Neutrophil (primary cell): ENCODE measurements at regions not wholly inside any gene's neighbourhood (a gene's known extent, or its start where the extent isn't known, plus 50 kb on each side); places are given as distances from the start of the nearest gene placed in this dataset.

ENCODE experiments used
- H3K27ac ChIP-seq: fragments of 200-600 bp; sonication (generic); 2 replicates; pipeline ENCODE4 v1.5.1; 2016; ENCODE audit warnings: mild to moderate bottlenecking, moderate library complexity
- H3K27me3 ChIP-seq: fragments of 200-600 bp; sonication (generic); 2 replicates; pipeline ENCODE4 v1.6.0; 2016; ENCODE audit warnings: mild to moderate bottlenecking
- H3K36me3 ChIP-seq: fragments of 200-600 bp; sonication (generic); 2 replicates; pipeline ENCODE4 v1.5.1; 2017
- H3K4me1 ChIP-seq, 2 experiments: fragments of 200-600 bp in 1 of 2; sonication (generic) in 1 of 2; 1 replicate in 1 of 2; 2 replicates in 1 of 2; pipeline versions ENCODE4 v1.5.1 to v1.6.1; 2013 to 2016; ENCODE audit warnings: low read depth in 1 of 2, low read length in 1 of 2, mild to moderate bottlenecking in 1 of 2, moderate library complexity in 1 of 2; ENCODE audit not compliant: control insufficient read depth in 1 of 2, insufficient read depth in 1 of 2
- H3K4me3 ChIP-seq, 2 experiments: fragments of 200-600 bp in 1 of 2; sonication (generic) in 1 of 2; 1 replicate in 1 of 2; 2 replicates in 1 of 2; pipeline ENCODE4 v1.5.1; 2013 to 2016; ENCODE audit warnings: low read depth in 1 of 2, low read length in 1 of 2, mild to moderate bottlenecking in 1 of 2, moderate library complexity in 1 of 2
- H3K9me3 ChIP-seq: fragments of 200-600 bp; sonication (generic); 2 replicates; pipeline ENCODE4 v1.5.1; 2016
- CTCF ChIP-seq: fragments of 200-600 bp; sonication (generic); IDR thresholded peaks from 2 replicates; pipeline ENCODE4 v1.5.1; 2016; ENCODE audit warnings: antibody characterized with exemption

- H3K27ac ChIP-seq: no peak overlapping the region
- H3K4me3 ChIP-seq: no peak overlapping the region
- H3K4me1 ChIP-seq: no peaks in the 10 kb centered on the region
- no peak for TF ChIP-seq CTCF
- no peaks in the 10 kb centered on the region for H3K27me3 ChIP-seq
- no peaks in the 10 kb centered on the region for H3K36me3 ChIP-seq
- H3K9me3 ChIP-seq: no peaks in the 10 kb centered on the region
Observed at GRCh38 chr21:16309250-16309971, 579.6 kb downstream of the USP25 start.

- Histone ChIP-seq H3K27me3 (no peaks in the 10 kb centered on the region), H3K9me3 (no peaks in the 10 kb centered on the region), H3K36me3 (no peaks in the 10 kb centered on the region), H3K4me3 (no peak overlapping the region), H3K27ac (no peak overlapping the region), H3K4me1 (no peaks in the 10 kb centered on the region)
- TF ChIP-seq CTCF: no peak
Observed at GRCh38 chr21:16310176-16310575, 580.4 kb downstream of the USP25 start.

- H3K27me3 ChIP-seq: no peaks in the 10 kb centered on the region
- H3K9me3 ChIP-seq: no peaks in the 10 kb centered on the region
- H3K36me3 ChIP-seq: no peaks in the 10 kb centered on the region
- H3K27ac ChIP-seq: no peak overlapping the region
- no peaks in the 10 kb centered on the region for H3K4me1 ChIP-seq
- H3K4me3 ChIP-seq: no peak overlapping the region
- no peak for TF ChIP-seq CTCF
Observed at GRCh38 chr21:16311229-16311628, 581.4 kb downstream of the USP25 start.

- H3K4me1 ChIP-seq: no peaks in the 10 kb centered on the region
- no peak overlapping the region for H3K4me3 ChIP-seq
- H3K36me3 ChIP-seq: no peaks in the 10 kb centered on the region
- H3K27me3 ChIP-seq: no peaks in the 10 kb centered on the region
- no peak for TF ChIP-seq CTCF
- no peaks in the 10 kb centered on the region for H3K9me3 ChIP-seq
- H3K27ac ChIP-seq: no peak overlapping the region
Observed at GRCh38 chr21:16312321-16312720, 582.5 kb downstream of the USP25 start.

GRCh38 chr21:16315223-16315622 is 585.4 kb downstream of the USP25 start:
- H3K27me3 ChIP-seq: no peaks in the 10 kb centered on the region
- no peak for TF ChIP-seq CTCF
- no peaks in the 10 kb centered on the region for H3K4me1 ChIP-seq
- no peak overlapping the region for H3K27ac ChIP-seq
- no peaks in the 10 kb centered on the region for H3K9me3 ChIP-seq
- H3K4me3 ChIP-seq: no peak overlapping the region
- no peaks in the 10 kb centered on the region for H3K36me3 ChIP-seq
